ENCODE measurements at regions not wholly inside any gene's neighbourhood (a gene's known extent, or its start where the extent isn't known, plus 50 kb on each side); places are given as distances from the start of the nearest gene placed in this dataset.

DNA sequence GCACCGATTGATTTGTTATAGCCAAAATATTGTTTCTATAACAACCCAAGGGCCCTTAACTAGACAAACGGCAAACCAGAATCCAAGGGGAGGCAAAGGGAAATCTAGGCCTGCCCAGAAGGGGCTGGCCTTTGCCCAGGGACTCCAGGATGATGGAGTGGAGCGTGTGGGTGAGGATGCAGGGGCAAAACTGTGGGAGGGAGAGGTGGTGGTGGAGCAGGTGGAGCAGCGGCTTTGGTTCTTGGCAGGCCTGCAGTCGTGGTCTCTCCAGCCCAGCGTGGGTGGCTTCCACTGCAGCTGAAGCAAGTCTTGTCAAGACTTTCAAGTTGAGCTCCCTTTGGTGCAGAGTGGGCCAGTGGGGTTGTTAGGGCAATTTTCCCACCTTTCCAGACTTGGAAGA lies 98.6 kb upstream of the TBCA start:
- TF ChIP-seq, protein P1, sequence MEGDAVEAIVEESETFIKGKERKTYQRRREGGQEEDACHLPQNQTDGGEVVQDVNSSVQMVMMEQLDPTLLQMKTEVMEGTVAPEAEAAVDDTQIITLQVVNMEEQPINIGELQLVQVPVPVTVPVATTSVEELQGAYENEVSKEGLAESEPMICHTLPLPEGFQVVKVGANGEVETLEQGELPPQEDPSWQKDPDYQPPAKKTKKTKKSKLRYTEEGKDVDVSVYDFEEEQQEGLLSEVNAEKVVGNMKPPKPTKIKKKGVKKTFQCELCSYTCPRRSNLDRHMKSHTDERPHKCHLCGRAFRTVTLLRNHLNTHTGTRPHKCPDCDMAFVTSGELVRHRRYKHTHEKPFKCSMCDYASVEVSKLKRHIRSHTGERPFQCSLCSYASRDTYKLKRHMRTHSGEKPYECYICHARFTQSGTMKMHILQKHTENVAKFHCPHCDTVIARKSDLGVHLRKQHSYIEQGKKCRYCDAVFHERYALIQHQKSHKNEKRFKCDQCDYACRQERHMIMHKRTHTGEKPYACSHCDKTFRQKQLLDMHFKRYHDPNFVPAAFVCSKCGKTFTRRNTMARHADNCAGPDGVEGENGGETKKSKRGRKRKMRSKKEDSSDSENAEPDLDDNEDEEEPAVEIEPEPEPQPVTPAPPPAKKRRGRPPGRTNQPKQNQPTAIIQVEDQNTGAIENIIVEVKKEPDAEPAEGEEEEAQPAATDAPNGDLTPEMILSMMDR (conservative IDR thresholded peaks at IDR 0.05): no peak
- no peaks in the 10 kb centered on the region for H3K9me3 Mint-ChIP-seq
- no peak for DNase-seq (ENCODE audit: low read depth, low spot score)
- H3K36me3 Mint-ChIP-seq (ENCODE audit: low read depth): no peaks in the 10 kb centered on the region
- no peak overlapping the region for H3K4me3 Mint-ChIP-seq
- peaks cover 5% of the 10 kb centered on the region for H3K27me3 Mint-ChIP-seq (ENCODE audit: low read depth)
- peaks cover 6% of the 10 kb centered on the region for H3K4me1 Mint-ChIP-seq
- no peak overlapping the region for H3K27ac Mint-ChIP-seq (ENCODE audit: unreplicated experiment)

DNA sequence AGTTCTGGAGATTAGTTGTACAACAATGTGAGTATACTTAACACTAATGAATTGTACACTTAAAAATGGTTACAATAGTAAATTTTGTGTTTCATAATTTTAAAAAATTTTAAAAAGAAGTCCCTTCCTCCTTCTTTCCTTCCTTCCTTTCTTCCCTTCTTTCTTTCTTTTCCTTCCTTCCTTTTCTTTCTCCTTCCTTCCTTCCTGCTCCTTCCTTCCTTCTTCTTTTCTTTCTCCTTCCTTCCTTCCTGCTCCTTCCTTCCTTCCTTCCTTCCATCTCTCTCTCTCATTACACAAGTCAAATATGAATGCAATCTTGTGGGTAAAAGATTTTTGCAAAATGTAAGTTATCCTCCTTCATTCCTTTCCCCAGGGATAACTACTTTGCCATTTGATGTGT lies 97.1 kb upstream of the TBCA start:
- no peak overlapping the region for H3K27ac Mint-ChIP-seq (ENCODE audit: unreplicated experiment)
- DNase-seq (ENCODE audit: low read depth, low spot score): no peak
- TF ChIP-seq, protein P1 (conservative IDR thresholded peaks at IDR 0.05): no peak
- no peaks in the 10 kb centered on the region for H3K36me3 Mint-ChIP-seq (ENCODE audit: low read depth)
- H3K4me3 Mint-ChIP-seq: no peak overlapping the region
- H3K4me1 Mint-ChIP-seq: peaks cover 11% of the 10 kb centered on the region
- peaks cover 4% of the 10 kb centered on the region for H3K27me3 Mint-ChIP-seq (ENCODE audit: low read depth)
- no peaks in the 10 kb centered on the region for H3K9me3 Mint-ChIP-seq

DNA sequence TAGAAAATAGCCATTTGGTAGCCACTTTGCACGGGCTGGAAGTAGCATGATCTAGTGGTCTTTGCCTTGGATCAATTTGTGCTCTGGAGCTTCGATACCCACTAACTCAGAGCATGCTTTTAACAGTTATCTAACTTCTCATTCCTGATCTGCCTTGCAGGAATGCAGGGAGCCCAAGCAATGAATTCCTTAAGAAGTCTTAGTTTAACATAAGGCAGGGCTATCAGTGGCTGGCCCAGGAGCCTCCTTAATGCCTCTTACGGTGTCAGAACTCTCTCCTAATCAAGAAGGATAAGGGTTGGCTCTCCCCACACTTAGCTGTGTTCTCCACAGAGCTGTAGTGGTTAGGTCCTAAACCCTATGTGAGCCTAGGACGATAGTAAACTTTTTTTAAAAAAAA lies 95.8 kb upstream of the TBCA start:
- Mint-ChIP-seq H3K27ac (ENCODE audit: unreplicated experiment) (no peak overlapping the region), H3K36me3 (ENCODE audit: low read depth) (no peaks in the 10 kb centered on the region), H3K27me3 (ENCODE audit: low read depth) (peaks cover 3% of the 10 kb centered on the region), H3K4me3 (no peak overlapping the region), H3K4me1 (peaks cover 11% of the 10 kb centered on the region), H3K9me3 (no peaks in the 10 kb centered on the region)
- TF ChIP-seq, protein P1 (conservative IDR thresholded peaks at IDR 0.05): no peak
- no peak for DNase-seq (ENCODE audit: low read depth, low spot score)

DNA sequence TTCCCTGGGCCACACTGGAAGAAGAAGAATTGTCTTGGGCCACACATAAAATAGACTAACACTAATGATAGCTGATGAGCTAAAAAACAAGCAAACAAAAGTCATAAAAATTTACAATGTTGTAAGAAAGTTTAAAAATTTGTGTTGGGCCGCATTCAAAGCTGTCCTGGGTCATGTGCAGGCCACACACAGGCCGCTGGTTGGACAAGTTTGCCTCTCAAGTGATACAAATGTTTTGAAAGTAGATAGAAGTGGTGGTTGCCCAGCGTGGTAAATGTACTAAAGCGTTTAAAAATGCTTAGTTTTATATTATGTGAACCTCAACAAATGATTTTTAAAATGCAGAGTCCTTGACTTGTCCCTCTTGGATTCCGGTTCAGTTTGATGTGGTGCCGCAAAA lies 94.9 kb upstream of the TBCA start:
- Mint-ChIP-seq H3K27me3 (ENCODE audit: low read depth) (peaks cover 5% of the 10 kb centered on the region), H3K4me3 (no peak overlapping the region), H3K4me1 (peaks cover 11% of the 10 kb centered on the region), H3K27ac (ENCODE audit: unreplicated experiment) (no peak overlapping the region), H3K9me3 (no peaks in the 10 kb centered on the region), H3K36me3 (ENCODE audit: low read depth) (no peaks in the 10 kb centered on the region)
- no peak for DNase-seq (ENCODE audit: low read depth, low spot score)
- TF ChIP-seq, protein P1 (conservative IDR thresholded peaks at IDR 0.05): no peak

DNA sequence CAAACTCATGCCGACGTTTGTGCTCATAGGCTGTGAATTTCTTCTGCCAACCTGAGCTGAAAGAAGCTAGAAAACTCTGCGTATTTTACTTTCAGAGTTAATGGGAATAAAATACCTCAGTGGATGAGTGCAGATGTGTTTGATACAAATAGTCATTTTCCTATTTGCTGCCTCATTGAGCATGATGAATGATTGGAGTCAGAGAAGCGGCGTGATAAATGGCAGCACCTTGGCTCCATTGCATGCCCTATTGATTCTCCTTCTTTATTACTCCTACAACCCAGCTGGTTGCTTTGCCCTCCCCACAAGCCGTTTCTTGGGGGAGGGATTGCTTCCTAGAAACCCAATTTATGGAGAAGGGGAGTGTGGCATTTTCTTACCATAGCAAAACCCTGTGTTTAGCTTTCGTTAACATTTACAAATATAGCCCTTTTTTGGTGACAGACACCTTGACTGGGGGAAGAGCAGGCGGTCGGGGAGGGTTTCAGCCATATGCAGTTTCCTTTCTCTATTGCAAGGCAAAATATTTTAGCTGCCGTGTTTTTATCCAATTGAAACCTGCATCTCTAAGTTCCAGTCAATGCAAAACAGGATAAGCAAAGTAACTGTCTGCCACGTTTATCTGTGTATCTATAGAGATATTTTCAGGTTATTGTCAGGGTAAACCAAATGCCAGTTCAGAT lies 93.1 kb upstream of the TBCA start:
- Mint-ChIP-seq H3K4me3 (no peak overlapping the region), H3K27me3 (ENCODE audit: low read depth) (peaks cover 2% of the 10 kb centered on the region), H3K36me3 (ENCODE audit: low read depth) (no peaks in the 10 kb centered on the region), H3K4me1 (peaks cover 7% of the 10 kb centered on the region), H3K27ac (ENCODE audit: unreplicated experiment) (no peak overlapping the region), H3K9me3 (no peaks in the 10 kb centered on the region)
- no peak for DNase-seq (ENCODE audit: low read depth, low spot score)
- TF ChIP-seq, protein P1 (conservative IDR thresholded peaks at IDR 0.05): no peak

Data from neural crest cell (in vitro differentiated cells).